ENCODE measurements at regions not wholly inside any gene's neighbourhood (a gene's known extent, or its start where the extent isn't known, plus 50 kb on each side); places are given as distances from the start of the nearest gene placed in this dataset.

DNA sequence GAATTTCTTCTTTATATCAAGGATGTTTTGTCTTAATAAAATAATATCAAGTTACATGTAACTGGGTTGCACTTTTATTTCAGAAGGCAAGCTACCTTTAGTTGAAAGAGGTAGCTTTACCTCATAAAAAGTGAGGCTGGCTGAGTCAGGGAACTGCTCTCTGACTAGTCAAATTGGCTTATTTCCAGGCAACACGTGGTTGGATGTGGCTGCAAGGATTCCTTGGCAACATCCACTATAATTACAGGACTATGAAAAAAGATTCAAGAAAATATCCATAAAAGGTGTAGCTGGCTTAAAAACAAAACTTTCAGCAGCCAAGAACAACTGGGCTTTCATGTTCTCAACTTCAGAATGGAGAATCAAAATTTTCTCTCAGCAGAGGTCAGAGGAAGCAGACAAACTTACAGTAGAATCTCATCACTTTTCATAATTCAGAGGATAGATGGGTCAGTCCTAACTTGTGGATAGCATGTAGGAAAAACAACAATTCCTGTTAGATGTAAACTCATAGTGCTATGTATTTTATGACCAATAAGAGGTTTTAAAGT lies 779.1 kb downstream of the MECOM start:
- no peaks in the 10 kb centered on the region for H3K79me2 ChIP-seq (ENCODE audit: insufficient read depth, low read length)
- H2AFZ ChIP-seq (ENCODE audit: low read depth, low read length, poor library complexity, severe bottlenecking): no peak overlapping the region
- H4K20me1 ChIP-seq (ENCODE audit: insufficient read depth): no peaks in the 10 kb centered on the region
- no peak overlapping the region for H3K27ac ChIP-seq (ENCODE audit: low read depth, low read length)
- no peaks in the 10 kb centered on the region for H3K27me3 ChIP-seq (ENCODE audit: insufficient read depth, low read length)
- CTCF ChIA-PET: interaction anchor here (1.5 kb wide), 1 partner anchor 19 kb away, joined by 6 read pairs; no protein-coding TSS in a partner anchor
- RAD21 ChIA-PET (ENCODE audit: low non-redundant PET in 1 of 2, low total read pairs in 2 of 2, uncharacterized antibody in 2 of 2, unreplicated experiment in 2 of 2): no interaction called here
- no peaks in the 10 kb centered on the region for H3K9me2 ChIP-seq (ENCODE audit: insufficient read depth)
- H3K4me1 ChIP-seq (ENCODE audit: control insufficient read depth in 1 of 2, insufficient read depth in 2 of 2, low read length in 2 of 2): peaks cover 0 to 5% of the 10 kb centered on the region in 2 experiments; a peak in 1 of 4 replicates
- H3K4me2 ChIP-seq (ENCODE audit: low read length): no peak overlapping the region
- TF ChIP-seq ZNF274 (IDR thresholded peaks at IDR 0.05; ENCODE audit: low read depth, low read length): no peak
- TF ChIP-seq SIN3A (IDR thresholded peaks at IDR 0.05; ENCODE audit: low read depth): no peak
- no peak for TF ChIP-seq EZH2phosphoT487 (IDR thresholded peaks at IDR 0.05; ENCODE audit: borderline replicate concordance)
- TF ChIP-seq, protein P1, sequence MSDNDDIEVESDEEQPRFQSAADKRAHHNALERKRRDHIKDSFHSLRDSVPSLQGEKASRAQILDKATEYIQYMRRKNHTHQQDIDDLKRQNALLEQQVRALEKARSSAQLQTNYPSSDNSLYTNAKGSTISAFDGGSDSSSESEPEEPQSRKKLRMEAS (IDR thresholded peaks at IDR 0.05): peak; percentile 41
- no peak for TF ChIP-seq SRF (IDR thresholded peaks at IDR 0.05; ENCODE audit: low read depth)
- TF ChIP-seq POLR2AphosphoS5 (IDR thresholded peaks at IDR 0.05; ENCODE audit: low read depth, low read length): no peak
- TF ChIP-seq ELF1 (IDR thresholded peaks at IDR 0.05; ENCODE audit: borderline replicate concordance, low read depth): no peak
- TF ChIP-seq, protein P2, sequence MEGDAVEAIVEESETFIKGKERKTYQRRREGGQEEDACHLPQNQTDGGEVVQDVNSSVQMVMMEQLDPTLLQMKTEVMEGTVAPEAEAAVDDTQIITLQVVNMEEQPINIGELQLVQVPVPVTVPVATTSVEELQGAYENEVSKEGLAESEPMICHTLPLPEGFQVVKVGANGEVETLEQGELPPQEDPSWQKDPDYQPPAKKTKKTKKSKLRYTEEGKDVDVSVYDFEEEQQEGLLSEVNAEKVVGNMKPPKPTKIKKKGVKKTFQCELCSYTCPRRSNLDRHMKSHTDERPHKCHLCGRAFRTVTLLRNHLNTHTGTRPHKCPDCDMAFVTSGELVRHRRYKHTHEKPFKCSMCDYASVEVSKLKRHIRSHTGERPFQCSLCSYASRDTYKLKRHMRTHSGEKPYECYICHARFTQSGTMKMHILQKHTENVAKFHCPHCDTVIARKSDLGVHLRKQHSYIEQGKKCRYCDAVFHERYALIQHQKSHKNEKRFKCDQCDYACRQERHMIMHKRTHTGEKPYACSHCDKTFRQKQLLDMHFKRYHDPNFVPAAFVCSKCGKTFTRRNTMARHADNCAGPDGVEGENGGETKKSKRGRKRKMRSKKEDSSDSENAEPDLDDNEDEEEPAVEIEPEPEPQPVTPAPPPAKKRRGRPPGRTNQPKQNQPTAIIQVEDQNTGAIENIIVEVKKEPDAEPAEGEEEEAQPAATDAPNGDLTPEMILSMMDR (IDR thresholded peaks at IDR 0.05 in 2 of 3, conservative IDR thresholded peaks at IDR 0.05 in 1 of 3; ENCODE audit: borderline replicate concordance in 1 of 3, insufficient read depth in 1 of 3, low read depth in 2 of 3, low read length in 2 of 3): no peak
- no peak for TF ChIP-seq CEBPB (IDR thresholded peaks at IDR 0.05; ENCODE audit: low read depth)
- no TSS peak for BruUV-seq (replicated peaks)
- DNase-seq (ENCODE audit: low read depth, low spot score) (no peak), ATAC-seq (no peak)
- H3K4me3 ChIP-seq (replicated peaks in 1 of 2; ENCODE audit: low read depth in 1 of 2, low read length in 2 of 2): no peak overlapping the region
- no peaks in the 10 kb centered on the region for H3K9me3 ChIP-seq (ENCODE audit: control insufficient read depth in 1 of 2, insufficient read depth in 1 of 2, low read depth in 1 of 2, low read length in 2 of 2)
- POLR2A ChIA-PET: no interaction called here
- intact Hi-C loops (cut with micrococcal nuclease): no loop called here
- no peaks in the 10 kb centered on the region for H3K36me3 ChIP-seq (ENCODE audit: control insufficient read depth in 1 of 2, insufficient read depth in 2 of 2, low read length in 2 of 2)
- H3K9ac ChIP-seq (ENCODE audit: low read length): no peak overlapping the region
